NOMO-1 treated with dmso at 0.1 percent for 144 hours (cell line): ENCODE measurements at regions not wholly inside any gene's neighbourhood (a gene's known extent, or its start where the extent isn't known, plus 50 kb on each side); places are given as distances from the start of the nearest gene placed in this dataset.

ENCODE experiments used
- DNase-seq: peaks from one replicate; lab custom pipeline; 2025; ENCODE audit not compliant: unreplicated experiment; lab: John Stamatoyannopoulos, UW

- no peak for DNase-seq
These were observed 1431.1 kb downstream of the CDH8 start for GRCh38 chr16:60605176-60605575.

- DNase-seq: no peak
These were observed 1449.7 kb downstream of the CDH8 start for GRCh38 chr16:60586493-60586892.

- no peak for DNase-seq
These were observed 1453.7 kb downstream of the CDH8 start for GRCh38 chr16:60582528-60582927.

GRCh38 chr16:60566901-60567300 lies 1469.3 kb downstream of the CDH8 start:
- no peak for DNase-seq

- DNase-seq: no peak
These were observed 1471.7 kb downstream of the CDH8 start for GRCh38 chr16:60564588-60564987.

- no peak for DNase-seq
These were observed 1473.1 kb downstream of the CDH8 start for GRCh38 chr16:60563166-60563565.

GRCh38 chr16:60558936-60559335 lies 1477.3 kb downstream of the CDH8 start:
- no peak for DNase-seq

GRCh38 chr16:60553090-60553757 lies 1483.0 kb downstream of the CDH8 start:
- no peak for DNase-seq

GRCh38 chr16:60541535-60541934 lies 1494.7 kb downstream of the CDH8 start:
- no peak for DNase-seq

GRCh38 chr16:60510941-60511340 lies 1525.3 kb downstream of the CDH8 start:
- DNase-seq: no peak

GRCh38 chr16:60510208-60510607 lies 1526.0 kb downstream of the CDH8 start:
- DNase-seq: no peak

GRCh38 chr16:60491273-60491672 lies 1545.0 kb downstream of the CDH8 start:
- DNase-seq: no peak

- DNase-seq: no peak
These were observed 1550.3 kb downstream of the CDH8 start for GRCh38 chr16:60485872-60486489.

- no peak for DNase-seq
These were observed 1551.3 kb downstream of the CDH8 start for GRCh38 chr16:60484901-60485300.

GRCh38 chr16:60481591-60481990 lies 1554.6 kb downstream of the CDH8 start:
- DNase-seq: no peak

- DNase-seq: no peak
These were observed 1557.4 kb downstream of the CDH8 start for GRCh38 chr16:60478810-60479209.

- no peak for DNase-seq
These were observed 1572.3 kb downstream of the CDH8 start for GRCh38 chr16:60463986-60464385.

- DNase-seq: no peak
These were observed 1576.8 kb downstream of the CDH8 start for GRCh38 chr16:60459463-60459862.

- no peak for DNase-seq
These were observed 1578.0 kb downstream of the CDH8 start for GRCh38 chr16:60458255-60458654.

GRCh38 chr16:60452646-60453045 lies 1583.6 kb downstream of the CDH8 start:
- DNase-seq: no peak

- DNase-seq: no peak
These were observed 1597.3 kb downstream of the CDH8 start for GRCh38 chr16:60438894-60439293.

- DNase-seq: no peak
These were observed 1603.8 kb downstream of the CDH8 start for GRCh38 chr16:60432472-60432871.

GRCh38 chr16:60419859-60420258 lies 1616.4 kb downstream of the CDH8 start:
- DNase-seq: no peak
